MM.1S (cell line): ENCODE measurements at regions not wholly inside any gene's neighbourhood (a gene's known extent, or its start where the extent isn't known, plus 50 kb on each side); places are given as distances from the start of the nearest gene placed in this dataset.

Source experiments
- DNase-seq: peaks from one replicate; pipeline ENCODE4 v3.0.0-alpha.2; 2015
- H2AFZ ChIP-seq: fragments of 300-600 bp; sonication (generic); 2 replicates; pipeline ENCODE4 v1.6.0; 2016; ENCODE audit warnings: antibody characterized with exemption, low read length
- H3F3A ChIP-seq: fragments of 300-600 bp; sonication (generic); 2 replicates; pipeline ENCODE4 v1.6.1; 2016; ENCODE audit warnings: mild to moderate bottlenecking, antibody characterized with exemption, low read length, moderate library complexity, mixed read lengths; ENCODE audit not compliant: insufficient read depth
- H3K27ac ChIP-seq: fragments of 300-600 bp; sonication (generic); 2 replicates; pipeline ENCODE4 v1.5.1; 2016; ENCODE audit warnings: mild to moderate bottlenecking, low read length
- H3K27me3 ChIP-seq: fragments of 300-600 bp; sonication (generic); replicated peaks from 2 replicates; pipeline ENCODE4 v1.6.0; 2016; ENCODE audit warnings: low read length; ENCODE audit not compliant: insufficient read depth
- H3K36me3 ChIP-seq: fragments of 300-600 bp; sonication (generic); replicated peaks from 2 replicates; pipeline ENCODE4 v1.6.1; 2016; ENCODE audit warnings: mild to moderate bottlenecking, low read length, mixed read lengths; ENCODE audit not compliant: insufficient read depth
- H3K4me1 ChIP-seq: fragments of 300-600 bp; sonication (generic); 2 replicates; pipeline ENCODE4 v1.6.1; 2016; ENCODE audit warnings: low read length, mixed read lengths
- H3K4me2 ChIP-seq: fragments of 300-600 bp; sonication (generic); 2 replicates; pipeline ENCODE4 v1.6.0; 2016; ENCODE audit warnings: low read depth, low read length
- H3K4me3 ChIP-seq: fragments of 300-600 bp; sonication (generic); 2 replicates; pipeline ENCODE4 v1.5.1; 2016; ENCODE audit warnings: low read length, mixed read lengths
- H3K79me2 ChIP-seq: fragments of 300-600 bp; sonication (generic); 2 replicates; pipeline ENCODE4 v1.6.1; 2016; ENCODE audit warnings: mixed run types, low read length, mixed read lengths
- H3K9ac ChIP-seq: fragments of 300-600 bp; sonication (generic); 2 replicates; pipeline ENCODE4 v1.6.1; 2016; ENCODE audit warnings: low read length, mixed read lengths
- H3K9me2 ChIP-seq: fragments of 300-600 bp; sonication (generic); replicated peaks from 2 replicates; pipeline ENCODE4 v1.6.1; 2016; ENCODE audit warnings: mild to moderate bottlenecking, low read length, mixed read lengths; ENCODE audit not compliant: insufficient read depth
- H3K9me3 ChIP-seq: fragments of 300-600 bp; sonication (generic); replicated peaks from 2 replicates; pipeline ENCODE4 v1.6.1; 2016; ENCODE audit warnings: mild to moderate bottlenecking, low read length, mixed read lengths; ENCODE audit not compliant: insufficient read depth
- H4K20me1 ChIP-seq: fragments of 300-600 bp; sonication (generic); 2 replicates; pipeline ENCODE4 v1.6.1; 2016; ENCODE audit warnings: mild to moderate bottlenecking, low read length, moderate library complexity, mixed read lengths; ENCODE audit not compliant: insufficient read depth
- EZH2 ChIP-seq: fragments of 300-600 bp; sonication (generic); optimal IDR thresholded peaks from 2 replicates; pipeline ENCODE3; 2017; ENCODE audit warnings: low read depth, mild to moderate bottlenecking, antibody characterized with exemption, low read length, mixed read lengths
- EZH2phosphoT487 ChIP-seq: fragments of 300-600 bp; sonication (generic); IDR thresholded peaks from 2 replicates; pipeline ENCODE4 v1.6.1; 2018; ENCODE audit warnings: antibody characterized with exemption, low read length
- TF ChIP-seq, protein P1 (sequence below): fragments of 300-600 bp; sonication (generic); IDR thresholded peaks from 2 replicates; pipeline ENCODE4 v1.5.1; 2016; ENCODE audit warnings: antibody characterized with exemption, low read length, mixed read lengths

GRCh38 chr12:77382096-77382742, 316.9 kb upstream of the E2F7 start:
- no peak overlapping the region for H3K9ac ChIP-seq
- TF ChIP-seq EZH2 (no peak), EZH2phosphoT487 (no peak)
- H3K79me2 ChIP-seq: no peaks in the 10 kb centered on the region
- no peak overlapping the region for H2AFZ ChIP-seq
- H4K20me1 ChIP-seq: no peaks in the 10 kb centered on the region
- H3K4me3 ChIP-seq: no peak overlapping the region
- no peak for DNase-seq
- no peaks in the 10 kb centered on the region for H3K9me3 ChIP-seq
- no peaks in the 10 kb centered on the region for H3K9me2 ChIP-seq
- H3F3A ChIP-seq: no peaks in the 10 kb centered on the region
- no peak overlapping the region for H3K27ac ChIP-seq
- H3K36me3 ChIP-seq: no peaks in the 10 kb centered on the region
- no peaks in the 10 kb centered on the region for H3K4me1 ChIP-seq
- H3K4me2 ChIP-seq: no peak overlapping the region
- no peaks in the 10 kb centered on the region for H3K27me3 ChIP-seq

DNA sequence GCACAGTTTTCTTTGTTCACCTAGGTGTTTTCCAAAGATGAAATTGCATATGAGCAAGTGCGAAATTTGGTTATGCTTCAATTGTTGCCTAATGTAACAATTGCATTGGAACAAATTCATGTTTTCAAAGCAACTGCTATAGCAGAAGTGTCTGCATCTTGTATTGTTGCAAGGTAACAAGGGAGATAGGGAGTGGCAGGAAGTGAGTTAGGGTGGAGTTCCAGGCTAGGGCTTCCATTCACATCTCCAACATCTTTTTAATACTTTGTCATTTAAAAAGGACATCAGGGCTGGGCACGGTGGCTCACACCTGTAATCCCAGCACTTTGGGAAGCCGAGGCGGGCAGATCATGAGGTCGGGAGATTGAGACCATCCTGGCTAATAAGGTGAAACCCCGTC, 312.3 kb upstream of the E2F7 start:
- DNase-seq: no peak
- no peaks in the 10 kb centered on the region for H3K27me3 ChIP-seq
- H3F3A ChIP-seq: no peaks in the 10 kb centered on the region
- H3K4me2 ChIP-seq: no peak overlapping the region
- no peak overlapping the region for H3K4me3 ChIP-seq
- no peaks in the 10 kb centered on the region for H3K4me1 ChIP-seq
- TF ChIP-seq, protein P1, sequence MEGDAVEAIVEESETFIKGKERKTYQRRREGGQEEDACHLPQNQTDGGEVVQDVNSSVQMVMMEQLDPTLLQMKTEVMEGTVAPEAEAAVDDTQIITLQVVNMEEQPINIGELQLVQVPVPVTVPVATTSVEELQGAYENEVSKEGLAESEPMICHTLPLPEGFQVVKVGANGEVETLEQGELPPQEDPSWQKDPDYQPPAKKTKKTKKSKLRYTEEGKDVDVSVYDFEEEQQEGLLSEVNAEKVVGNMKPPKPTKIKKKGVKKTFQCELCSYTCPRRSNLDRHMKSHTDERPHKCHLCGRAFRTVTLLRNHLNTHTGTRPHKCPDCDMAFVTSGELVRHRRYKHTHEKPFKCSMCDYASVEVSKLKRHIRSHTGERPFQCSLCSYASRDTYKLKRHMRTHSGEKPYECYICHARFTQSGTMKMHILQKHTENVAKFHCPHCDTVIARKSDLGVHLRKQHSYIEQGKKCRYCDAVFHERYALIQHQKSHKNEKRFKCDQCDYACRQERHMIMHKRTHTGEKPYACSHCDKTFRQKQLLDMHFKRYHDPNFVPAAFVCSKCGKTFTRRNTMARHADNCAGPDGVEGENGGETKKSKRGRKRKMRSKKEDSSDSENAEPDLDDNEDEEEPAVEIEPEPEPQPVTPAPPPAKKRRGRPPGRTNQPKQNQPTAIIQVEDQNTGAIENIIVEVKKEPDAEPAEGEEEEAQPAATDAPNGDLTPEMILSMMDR: no peak
- TF ChIP-seq EZH2phosphoT487 (no peak), EZH2 (no peak)
- no peaks in the 10 kb centered on the region for H3K36me3 ChIP-seq
- no peak overlapping the region for H3K9ac ChIP-seq
- H3K9me2 ChIP-seq: no peaks in the 10 kb centered on the region
- no peak overlapping the region for H2AFZ ChIP-seq
- H4K20me1 ChIP-seq: no peaks in the 10 kb centered on the region
- no peaks in the 10 kb centered on the region for H3K79me2 ChIP-seq
- H3K27ac ChIP-seq: no peak overlapping the region
- H3K9me3 ChIP-seq: no peaks in the 10 kb centered on the region

GRCh38 chr12:77377116-77377515, 311.7 kb upstream of the E2F7 start:
- Histone ChIP-seq H3K9me2 (no peaks in the 10 kb centered on the region), H3F3A (no peaks in the 10 kb centered on the region), H3K4me2 (no peak overlapping the region), H2AFZ (no peak overlapping the region), H3K9me3 (no peaks in the 10 kb centered on the region), H3K79me2 (no peaks in the 10 kb centered on the region), H3K4me1 (no peaks in the 10 kb centered on the region), H3K27me3 (no peaks in the 10 kb centered on the region), H3K9ac (no peak overlapping the region), H3K36me3 (no peaks in the 10 kb centered on the region), H3K4me3 (no peak overlapping the region), H3K27ac (no peak overlapping the region), H4K20me1 (no peaks in the 10 kb centered on the region)
- DNase-seq: no peak
- TF ChIP-seq EZH2: no peak

DNA sequence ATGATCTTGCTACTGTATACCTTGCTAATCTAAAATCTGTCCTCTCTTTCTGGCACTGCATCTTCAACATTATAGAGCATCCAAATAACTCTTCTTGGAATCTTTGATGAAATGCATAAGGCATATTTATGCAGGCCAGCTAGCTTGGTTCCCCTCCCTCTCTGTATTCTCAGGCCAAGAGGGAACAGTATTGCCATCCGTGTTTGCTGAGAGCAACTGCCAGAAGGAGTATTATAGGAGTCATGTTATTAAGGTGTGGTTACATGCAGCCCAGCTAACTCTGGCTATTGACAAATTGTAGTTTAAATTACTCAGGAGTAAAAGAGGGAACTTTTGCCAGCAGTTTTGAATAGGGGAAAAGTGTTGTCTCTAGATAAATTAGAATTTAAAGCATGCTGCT, 309.3 kb upstream of the E2F7 start:
- Histone ChIP-seq H3K9me2 (no peaks in the 10 kb centered on the region), H3K36me3 (no peaks in the 10 kb centered on the region), H3K79me2 (no peaks in the 10 kb centered on the region), H3K4me3 (no peak overlapping the region), H3K4me1 (no peaks in the 10 kb centered on the region), H3F3A (no peaks in the 10 kb centered on the region), H3K9me3 (no peaks in the 10 kb centered on the region), H3K27me3 (no peaks in the 10 kb centered on the region), H3K27ac (no peak overlapping the region), H4K20me1 (no peaks in the 10 kb centered on the region), H3K9ac (no peak overlapping the region), H3K4me2 (no peak overlapping the region), H2AFZ (no peak overlapping the region)
- no peak for TF ChIP-seq EZH2
- TF ChIP-seq EZH2phosphoT487: no peak
- TF ChIP-seq, protein P1: no peak
- DNase-seq: no peak
